ENCODE measurements at regions not wholly inside any gene's neighbourhood (a gene's known extent, or its start where the extent isn't known, plus 50 kb on each side); places are given as distances from the start of the nearest gene placed in this dataset.

GRCh38 chr14:85223667-85224066, 306.3 kb upstream of the FLRT2 start:
- DNase-seq (ENCODE audit: low spot score) = no peak

GRCh38 chr14:85224241-85224640, 305.7 kb upstream of the FLRT2 start:
- no peak for DNase-seq (ENCODE audit: low spot score)

- no peak for DNase-seq (ENCODE audit: low spot score)
These were observed 296.2 kb upstream of the FLRT2 start for GRCh38 chr14:85233756-85234155.

- no peak for DNase-seq (ENCODE audit: low spot score)
These were observed 295.6 kb upstream of the FLRT2 start for GRCh38 chr14:85234156-85235025.

- no peak for DNase-seq (ENCODE audit: low spot score)
These were observed 294.1 kb upstream of the FLRT2 start for GRCh38 chr14:85235868-85236267.

GRCh38 chr14:85236296-85236695, 293.6 kb upstream of the FLRT2 start:
- no peak for DNase-seq (ENCODE audit: low spot score)

DNA sequence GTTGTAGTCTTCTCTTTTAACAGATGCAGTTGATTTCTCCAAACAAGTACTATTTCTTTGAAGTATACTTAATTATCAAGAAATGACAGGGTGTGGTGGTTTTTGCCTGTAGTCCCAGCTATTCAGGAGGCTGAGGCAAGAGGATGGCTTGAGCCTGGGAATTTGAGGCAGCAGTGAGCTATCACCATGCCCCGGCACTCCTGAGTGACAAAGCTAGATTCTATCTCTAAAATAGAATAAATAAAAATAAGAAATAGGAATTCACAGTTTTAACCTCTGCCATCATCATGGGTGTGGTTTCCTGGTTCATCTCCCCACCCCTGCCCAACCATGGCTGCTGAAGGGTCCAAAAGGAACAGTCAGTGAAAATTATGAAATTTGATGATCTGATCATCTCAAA, 290.2 kb upstream of the FLRT2 start:
- no peak for DNase-seq (ENCODE audit: low spot score)

- no peak for DNase-seq (ENCODE audit: low spot score)
These were observed 288.7 kb upstream of the FLRT2 start for GRCh38 chr14:85241022-85241855.

- no peak for DNase-seq (ENCODE audit: low spot score)
These were observed 287.3 kb upstream of the FLRT2 start for GRCh38 chr14:85242666-85243065.

- DNase-seq (ENCODE audit: low spot score) = no peak
These were observed 286.6 kb upstream of the FLRT2 start for GRCh38 chr14:85243321-85243720.

DNA sequence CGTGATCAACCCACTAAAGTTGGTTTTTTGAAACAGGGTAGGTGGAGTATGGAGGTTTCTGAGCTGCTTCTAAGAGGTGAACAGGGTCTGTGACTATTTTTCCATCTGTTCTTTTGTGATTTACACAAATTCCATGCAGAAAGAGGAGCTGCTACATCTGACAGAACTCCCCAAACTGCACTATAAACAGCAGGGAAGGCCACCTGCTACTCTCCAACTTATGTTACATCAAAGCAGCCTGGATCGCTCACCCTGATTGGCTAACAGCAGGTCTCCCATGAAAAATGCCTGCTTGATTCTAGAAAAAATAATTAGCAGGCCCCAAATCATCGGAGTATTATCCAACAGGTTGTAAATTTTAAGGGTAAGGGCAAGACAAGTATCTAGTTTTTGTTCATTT, 282.9 kb upstream of the FLRT2 start:
- DNase-seq (ENCODE audit: low spot score) = no peak

GRCh38 chr14:85248881-85249635, 280.9 kb upstream of the FLRT2 start:
- no peak for DNase-seq (ENCODE audit: low spot score)

- DNase-seq (ENCODE audit: low spot score) = no peak
These were observed 279.3 kb upstream of the FLRT2 start for GRCh38 chr14:85250414-85251189.

GRCh38 chr14:85252011-85252410, 277.9 kb upstream of the FLRT2 start:
- DNase-seq (ENCODE audit: low spot score) = peak; percentile 20

DNA sequence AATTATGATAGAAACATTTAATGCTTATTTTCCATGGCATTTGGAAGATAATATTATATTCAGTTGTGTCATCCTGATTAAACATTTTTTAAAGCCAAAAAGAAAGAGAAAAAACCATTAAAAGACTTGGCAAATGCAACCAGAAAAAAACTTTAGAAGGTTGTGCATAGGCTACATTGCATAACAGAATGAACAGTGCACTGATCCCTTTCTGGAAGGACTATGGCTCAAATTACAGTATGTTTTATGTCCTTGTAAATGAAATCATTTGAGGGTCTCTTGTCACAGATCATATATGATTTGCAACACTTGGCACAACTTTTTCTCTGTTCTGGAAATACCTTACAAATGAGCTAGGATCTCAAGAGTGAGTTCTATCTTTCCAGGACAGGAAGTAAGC, 275.2 kb upstream of the FLRT2 start:
- no peak for DNase-seq (ENCODE audit: low spot score)

DNA sequence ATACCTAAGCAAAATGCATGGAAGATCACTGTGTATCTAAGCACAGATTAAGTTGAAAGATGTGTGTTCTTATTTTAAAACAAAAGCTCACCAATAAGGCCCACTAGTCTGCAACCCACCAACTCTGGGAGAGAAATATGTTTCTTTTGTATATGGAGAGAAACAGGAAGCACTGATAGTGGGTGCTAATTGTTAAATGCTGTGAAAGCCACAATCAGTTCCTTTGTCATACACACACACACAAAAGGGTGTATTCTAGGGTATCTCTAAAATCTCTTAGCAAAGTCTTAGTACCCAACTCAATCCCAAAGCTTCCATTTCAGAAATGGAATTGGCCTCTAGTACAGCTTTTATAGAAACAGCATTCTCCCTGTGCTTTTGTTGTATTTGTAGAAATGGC, 272.7 kb upstream of the FLRT2 start:
- DNase-seq (ENCODE audit: low spot score) = no peak

GRCh38 chr14:85263916-85264675, 265.8 kb upstream of the FLRT2 start:
- DNase-seq (ENCODE audit: low spot score) = no peak

DNA sequence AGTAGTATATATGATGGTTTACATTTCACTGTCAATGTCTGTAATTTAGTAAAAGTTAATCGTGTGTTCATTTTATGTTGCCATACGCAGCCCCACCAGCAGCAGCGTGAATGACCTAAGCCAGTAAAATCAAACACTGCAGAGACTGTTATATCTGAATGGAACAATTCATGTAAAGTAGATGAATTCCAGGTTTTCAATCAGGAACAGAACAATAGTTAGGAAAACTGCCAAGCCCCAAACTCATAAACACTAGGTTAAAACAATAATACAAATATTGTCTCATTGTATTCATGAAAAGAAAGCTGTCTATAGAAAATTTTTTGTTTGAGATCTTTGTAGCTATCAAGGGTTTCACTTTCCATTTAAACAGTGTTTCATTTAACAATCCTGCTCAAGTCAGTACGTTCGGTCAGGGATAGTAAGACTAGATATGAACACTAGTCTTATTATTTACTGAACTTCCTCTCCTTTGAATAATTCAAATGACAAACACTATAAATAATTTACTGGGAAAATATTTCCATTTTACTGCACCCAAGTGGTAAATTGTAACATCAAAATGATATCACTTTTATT, 256.8 kb upstream of the FLRT2 start:
- DNase-seq (ENCODE audit: low spot score) = no peak

DNA sequence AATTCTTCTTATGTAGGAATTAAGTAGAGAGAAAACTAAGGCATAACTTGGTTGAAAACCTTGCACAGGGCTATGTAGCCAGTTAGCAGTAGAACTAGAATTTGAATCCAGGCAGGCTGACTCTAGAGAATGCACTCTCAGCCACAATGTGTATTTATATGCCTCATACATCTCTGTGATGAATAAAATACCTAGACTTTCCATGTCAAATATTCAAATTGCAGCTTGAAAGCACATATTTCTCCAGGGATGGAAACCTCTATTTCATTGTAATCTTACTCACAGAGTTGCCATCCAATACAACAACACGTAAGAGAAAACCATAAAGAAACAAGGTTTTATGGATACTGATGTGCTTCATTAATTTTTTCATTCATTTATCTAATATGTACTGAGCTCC, 256.0 kb upstream of the FLRT2 start:
- DNase-seq (ENCODE audit: low spot score) = no peak

DNA sequence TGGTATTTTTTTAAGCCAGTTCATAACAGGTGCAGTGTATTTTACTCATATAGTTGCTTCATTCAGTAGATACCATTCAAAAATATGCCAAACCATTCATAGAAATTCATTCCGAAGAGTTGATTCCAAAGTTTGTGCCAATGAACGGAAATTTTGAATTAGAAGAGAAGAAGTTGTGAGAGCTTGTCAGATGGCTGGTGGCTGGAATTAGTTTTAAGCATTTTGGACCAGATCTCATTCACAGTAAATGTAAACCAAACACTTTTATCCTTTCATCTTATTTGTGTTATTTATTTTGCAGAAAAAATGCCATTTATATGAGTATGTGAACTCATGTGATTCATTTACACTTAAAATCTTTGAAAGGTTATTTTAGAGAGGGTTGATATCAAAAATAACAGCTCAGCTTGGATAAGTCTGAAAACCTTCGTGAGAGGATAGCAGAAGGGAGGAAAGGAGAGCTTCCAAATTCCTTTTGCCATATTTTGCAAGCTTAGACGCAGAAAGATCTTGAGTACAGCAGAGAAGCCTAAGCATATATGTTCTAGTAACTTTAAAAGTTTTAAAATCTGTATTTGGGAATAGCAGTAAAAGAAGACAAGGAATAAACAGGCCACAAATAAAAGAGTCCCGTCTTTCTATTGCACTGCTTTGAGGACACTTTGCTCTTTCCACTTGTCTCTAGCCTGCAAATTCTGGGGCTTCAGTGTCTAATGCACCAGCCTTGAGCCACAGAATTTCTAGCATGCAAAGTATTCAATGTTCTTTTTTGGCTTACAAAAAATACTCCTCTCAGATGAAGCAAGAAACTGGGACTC, 253.6 kb upstream of the FLRT2 start:
- DNase-seq (ENCODE audit: low spot score) = no peak
